Activated naive CD8-positive, alpha-beta T cell treated with anti-CD3 and anti-CD28 coated beads, Interleukin-2, amount 10 ng/mL, durations not matched to agents 7 days and 5 days (primary cell): ENCODE measurements at regions not wholly inside any gene's neighbourhood (a gene's known extent, or its start where the extent isn't known, plus 50 kb on each side); places are given as distances from the start of the nearest gene placed in this dataset.
"Not testable (repeated sequence)": the region's sequence is repeated elsewhere in the genome, so short reads cannot be mapped to it uniquely, and the experiment has no call there.

Experiments
- ATAC-seq: fragments of 150-1000 bp; cut with Tn5 transposase; one replicate; pipeline ENCODE4 v1.10.0; 2021; ENCODE audit warnings: low read depth, moderate library complexity
- POLR2A ChIA-PET: fragments of 350-600 bp; sonication (Branson Sonifier 250); formaldehyde crosslinking; loops from one replicate; lab custom pipeline; 2021; ENCODE audit warnings: antibody characterized with exemption; lab: Charles Lee
- DNase-seq: peaks from one replicate; pipeline ENCODE4 v3.0.0; 2021
- H3K27ac Mint-ChIP-seq: one replicate; pipeline ENCODE4 v1.8.0; 2022; ENCODE audit warnings: mild to moderate bottlenecking, mixed read lengths
- H3K27me3 Mint-ChIP-seq: one replicate; pipeline ENCODE4 v1.8.0; 2022; ENCODE audit warnings: mild to moderate bottlenecking, moderate library complexity, mixed read lengths
- H3K36me3 Mint-ChIP-seq: one replicate; pipeline ENCODE4 v1.8.0; 2021; ENCODE audit warnings: mild to moderate bottlenecking, mixed read lengths
- H3K4me1 Mint-ChIP-seq: one replicate; pipeline ENCODE4 v1.8.0; 2021; ENCODE audit warnings: mixed read lengths
- H3K4me3 Mint-ChIP-seq: one replicate; pipeline ENCODE4 v1.8.0; 2022; ENCODE audit warnings: mild to moderate bottlenecking, moderate library complexity, mixed read lengths
- H3K9me3 Mint-ChIP-seq: one replicate; pipeline ENCODE4 v1.8.0; 2021; ENCODE audit warnings: mixed read lengths

DNA sequence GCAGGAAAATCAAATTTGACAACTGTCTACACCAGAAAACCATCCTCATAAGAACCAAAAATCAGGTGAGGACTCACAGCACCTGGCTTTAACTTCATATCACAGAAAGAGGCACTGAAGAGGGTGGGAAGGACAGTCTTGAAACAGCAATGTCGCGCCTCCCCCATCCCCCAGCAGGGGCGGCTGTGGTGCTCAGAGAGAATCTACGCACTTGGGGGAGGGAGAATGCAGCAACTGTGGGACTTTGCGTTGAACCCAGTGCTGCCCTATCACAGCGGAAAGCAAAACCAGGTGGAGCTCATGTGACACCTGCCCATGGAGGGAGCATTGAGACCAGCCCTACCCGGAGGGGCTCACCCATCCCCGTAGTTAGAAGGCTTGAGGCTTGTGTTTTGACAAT is 191.8 kb downstream of the MSX2 start:
- Mint-ChIP-seq H3K4me1 (peaks cover 2% of the 10 kb centered on the region), H3K27me3 (no peaks in the 10 kb centered on the region), H3K36me3 (no peaks in the 10 kb centered on the region), H3K9me3 (no peaks in the 10 kb centered on the region), H3K27ac (no peak overlapping the region), H3K4me3 (no peak overlapping the region)
- ATAC-seq (no peak), DNase-seq (no peak)
- POLR2A ChIA-PET: no interaction called here

DNA sequence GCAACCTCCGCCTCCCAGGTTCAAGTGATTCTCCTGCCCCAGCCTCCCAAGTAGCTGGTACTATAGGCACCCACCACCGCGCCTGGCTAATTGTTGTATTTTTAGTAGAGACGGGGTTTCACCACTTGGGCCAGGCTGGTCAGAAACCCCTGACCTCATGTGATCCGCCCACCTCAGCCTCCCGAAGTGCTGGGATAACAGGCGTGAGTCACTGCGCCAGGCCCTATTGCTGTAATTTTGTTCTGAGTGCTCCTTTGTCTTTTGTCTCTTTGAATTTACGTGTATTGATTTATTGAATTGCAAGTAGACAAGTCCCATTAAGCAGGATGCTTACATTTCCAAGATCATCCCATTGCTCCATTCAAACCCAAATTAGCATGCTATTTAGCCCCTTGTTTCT is 186.7 kb downstream of the MSX2 start:
- no peaks in the 10 kb centered on the region for H3K9me3 Mint-ChIP-seq
- POLR2A ChIA-PET: no interaction called here
- no peak for DNase-seq
- ATAC-seq: no peak
- H3K27ac Mint-ChIP-seq: no peak overlapping the region
- H3K36me3 Mint-ChIP-seq: no peaks in the 10 kb centered on the region
- peaks cover 4% of the 10 kb centered on the region for H3K4me1 Mint-ChIP-seq
- no peak overlapping the region for H3K4me3 Mint-ChIP-seq
- H3K27me3 Mint-ChIP-seq: peaks cover 18% of the 10 kb centered on the region

DNA sequence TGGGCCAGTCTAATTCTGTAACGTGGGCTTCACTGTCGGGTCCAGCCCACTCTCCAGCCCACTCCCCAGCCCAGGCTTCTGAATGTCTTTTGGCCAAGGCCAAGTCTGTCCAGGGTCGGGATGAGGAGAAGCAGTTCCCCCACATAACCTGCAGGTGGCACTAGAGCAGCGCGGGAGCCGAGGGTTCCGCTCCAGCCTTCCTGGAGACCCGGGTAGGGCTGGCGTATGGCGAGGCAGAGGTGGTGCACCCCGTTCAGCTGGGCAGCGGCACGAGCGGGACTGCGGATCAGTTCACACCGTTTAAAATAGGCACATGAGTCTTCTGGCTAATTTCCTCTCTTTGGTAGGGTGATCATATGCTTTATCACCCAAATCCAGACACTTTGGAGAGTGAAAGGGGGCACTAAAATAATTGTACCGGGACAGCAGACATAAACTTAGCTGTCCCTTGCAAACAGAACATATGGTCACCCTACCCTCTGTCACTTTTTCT is 185.9 kb downstream of the MSX2 start:
- Mint-ChIP-seq H3K27me3 (peaks cover 20% of the 10 kb centered on the region), H3K27ac (no peak overlapping the region), H3K4me1 (peaks cover 4% of the 10 kb centered on the region), H3K36me3 (no peaks in the 10 kb centered on the region), H3K9me3 (no peaks in the 10 kb centered on the region), H3K4me3 (no peak overlapping the region)
- POLR2A ChIA-PET: no interaction called here
- DNase-seq (peak; percentile 65), ATAC-seq (peak; percentile 84)

DNA sequence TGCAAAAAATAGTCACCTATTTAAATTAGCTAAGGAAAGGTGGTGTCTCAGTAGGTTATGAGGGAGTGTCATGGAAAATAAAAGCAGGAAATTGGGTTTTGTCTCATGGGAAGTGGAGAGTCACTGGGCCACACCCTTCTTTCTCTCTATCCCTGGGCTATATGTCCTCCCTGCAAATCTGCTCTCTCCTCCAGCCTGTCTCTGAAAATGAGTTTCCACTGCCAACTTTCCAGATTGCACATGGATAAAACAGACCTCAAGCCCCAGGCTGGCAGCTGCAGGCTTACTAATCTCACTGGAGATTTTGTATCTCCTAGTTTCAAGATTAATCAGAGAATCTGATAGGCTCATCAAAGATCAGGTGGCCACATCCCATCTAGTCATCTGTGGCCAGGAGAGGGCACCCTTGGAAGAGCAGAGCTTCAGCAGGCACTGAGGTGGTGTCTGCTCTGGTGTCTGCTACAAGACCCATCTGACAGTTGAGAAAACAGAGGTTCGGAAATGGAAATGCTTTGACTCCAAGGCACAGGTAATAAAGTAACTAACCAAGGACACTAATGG is 178.9 kb downstream of the MSX2 start:
- no peak overlapping the region for H3K27ac Mint-ChIP-seq
- H3K4me1 Mint-ChIP-seq: peaks cover 4% of the 10 kb centered on the region
- DNase-seq (no peak), ATAC-seq (no peak)
- no peaks in the 10 kb centered on the region for H3K36me3 Mint-ChIP-seq
- no peak overlapping the region for H3K4me3 Mint-ChIP-seq
- peaks cover 21% of the 10 kb centered on the region for H3K27me3 Mint-ChIP-seq
- no peaks in the 10 kb centered on the region for H3K9me3 Mint-ChIP-seq
- POLR2A ChIA-PET: no interaction called here

DNA sequence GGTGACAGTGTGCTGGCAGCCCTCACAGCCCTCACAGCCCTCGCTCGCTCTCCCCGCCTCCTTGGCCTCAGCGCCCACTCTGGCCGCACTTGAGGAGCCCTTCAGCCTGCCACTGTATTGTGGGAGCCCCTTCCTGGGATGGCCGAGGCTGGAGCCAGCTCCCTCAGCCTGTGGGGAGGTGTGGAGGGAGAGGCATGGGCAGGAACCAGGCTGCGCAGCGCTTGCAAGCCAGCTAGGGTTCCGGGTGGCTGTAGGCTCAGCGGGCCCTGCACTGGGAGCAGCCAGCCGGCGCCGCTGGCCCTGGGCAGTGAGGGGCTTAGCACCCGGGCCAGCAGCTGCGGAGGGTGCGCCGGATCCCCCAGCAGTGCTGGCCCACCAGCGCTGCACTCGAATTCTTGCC is 177.0 kb downstream of the MSX2 start:
- peaks cover 4% of the 10 kb centered on the region for H3K4me1 Mint-ChIP-seq
- no peak for ATAC-seq
- H3K4me3 Mint-ChIP-seq: no peak overlapping the region
- H3K27me3 Mint-ChIP-seq: peaks cover 16% of the 10 kb centered on the region
- no peaks in the 10 kb centered on the region for H3K36me3 Mint-ChIP-seq
- no peaks in the 10 kb centered on the region for H3K9me3 Mint-ChIP-seq
- H3K27ac Mint-ChIP-seq: no peak overlapping the region
- POLR2A ChIA-PET: no interaction called here
- no peak for DNase-seq

DNA sequence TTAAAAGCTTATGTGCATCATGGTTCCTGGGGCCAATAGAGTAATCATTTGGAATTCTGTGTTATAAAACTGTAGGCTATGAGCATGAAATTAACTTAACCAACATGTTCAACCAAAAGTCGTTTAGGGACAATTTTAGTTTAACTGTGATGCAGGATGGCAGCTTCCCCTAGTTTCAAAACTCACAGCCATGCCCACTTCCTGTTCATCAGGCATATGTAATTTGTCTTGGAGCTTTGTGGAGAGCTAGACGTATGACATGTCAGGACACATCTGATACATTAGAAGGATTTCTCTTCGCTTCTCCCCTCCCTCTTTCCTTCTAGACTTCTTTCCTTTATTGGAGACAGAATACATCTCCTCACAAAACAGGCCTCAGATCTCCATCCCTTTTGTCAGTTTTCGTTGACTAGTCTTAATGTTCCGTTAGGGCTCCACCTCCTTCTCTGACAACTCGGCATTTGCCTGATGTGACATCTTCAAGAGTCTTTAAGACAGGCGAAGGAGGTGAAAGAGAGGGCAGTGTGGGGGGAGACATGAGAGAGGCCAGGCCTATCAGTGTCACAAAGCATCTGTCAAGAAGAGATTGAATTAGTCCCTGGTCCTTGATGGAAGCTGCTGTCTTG is 176.0 kb downstream of the MSX2 start:
- H3K9me3 Mint-ChIP-seq: no peaks in the 10 kb centered on the region
- POLR2A ChIA-PET: no interaction called here
- ATAC-seq (no peak), DNase-seq (no peak)
- H3K36me3 Mint-ChIP-seq: no peaks in the 10 kb centered on the region
- H3K4me3 Mint-ChIP-seq: no peak overlapping the region
- H3K27me3 Mint-ChIP-seq: peaks cover 11% of the 10 kb centered on the region
- H3K4me1 Mint-ChIP-seq: peaks cover 4% of the 10 kb centered on the region
- H3K27ac Mint-ChIP-seq: no peak overlapping the region

DNA sequence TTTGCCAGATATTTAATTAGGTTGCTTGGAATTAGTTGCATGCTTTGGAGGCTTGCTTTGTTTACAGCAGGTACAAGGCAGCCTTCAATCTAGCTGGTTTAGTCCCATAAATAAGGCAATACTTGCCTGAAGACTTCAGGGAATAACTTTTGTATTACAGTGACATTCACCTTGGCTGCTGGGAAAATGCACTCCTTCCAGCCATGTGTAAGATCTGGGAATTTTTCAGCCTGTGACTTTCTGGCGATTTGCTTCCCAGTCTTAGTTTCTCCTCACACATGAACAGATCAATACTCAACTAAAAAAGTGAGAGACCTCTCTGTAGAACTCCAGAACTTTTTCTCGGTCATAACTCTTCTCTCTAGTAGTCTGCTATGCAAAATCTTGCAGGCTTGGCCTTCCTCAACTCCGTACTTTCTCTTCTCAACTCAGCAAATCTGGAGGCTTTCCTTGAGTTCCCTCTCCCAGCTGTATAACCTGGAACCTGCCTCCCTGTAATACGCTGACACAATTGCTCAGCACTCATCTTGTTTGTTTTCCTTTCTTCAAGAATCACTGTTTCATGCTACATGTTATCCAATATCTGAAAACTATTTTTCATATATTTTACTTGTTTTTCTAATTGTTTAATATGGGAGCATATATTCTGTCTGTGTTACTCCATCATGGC is 173.0 kb downstream of the MSX2 start:
- Mint-ChIP-seq H3K4me3 (no peak overlapping the region), H3K4me1 (peaks cover 4% of the 10 kb centered on the region), H3K27ac (no peak overlapping the region), H3K36me3 (no peaks in the 10 kb centered on the region), H3K9me3 (peaks cover 1% of the 10 kb centered on the region), H3K27me3 (peaks cover 11% of the 10 kb centered on the region)
- POLR2A ChIA-PET: no interaction called here
- no peak for ATAC-seq
- no peak for DNase-seq

DNA sequence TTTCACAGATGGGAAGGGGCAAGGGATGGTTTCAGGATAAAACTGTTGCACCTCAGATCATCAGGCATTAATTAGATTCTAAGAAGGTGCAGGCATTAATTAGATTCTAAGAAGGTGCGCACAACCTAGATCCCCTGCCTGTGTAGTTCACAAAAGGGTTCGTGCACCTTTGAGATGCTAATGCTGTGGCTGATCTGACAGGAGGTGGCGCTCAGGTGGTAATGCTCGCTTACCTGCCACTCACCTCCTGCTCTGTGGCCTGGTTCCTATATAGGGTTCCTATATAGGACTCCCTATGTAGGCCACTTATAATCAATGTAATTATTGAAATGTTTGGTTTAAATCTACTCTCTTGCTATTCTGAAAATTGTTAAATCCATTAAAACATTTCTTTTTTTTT is 171.0 kb downstream of the MSX2 start:
- ATAC-seq (no peak), DNase-seq (no peak)
- Mint-ChIP-seq H3K36me3 (no peaks in the 10 kb centered on the region), H3K9me3 (peaks cover 1% of the 10 kb centered on the region), H3K27ac (no peak overlapping the region), H3K4me3 (no peak overlapping the region), H3K4me1 (peaks cover 3% of the 10 kb centered on the region), H3K27me3 (peaks cover 11% of the 10 kb centered on the region)
- POLR2A ChIA-PET: no interaction called here

DNA sequence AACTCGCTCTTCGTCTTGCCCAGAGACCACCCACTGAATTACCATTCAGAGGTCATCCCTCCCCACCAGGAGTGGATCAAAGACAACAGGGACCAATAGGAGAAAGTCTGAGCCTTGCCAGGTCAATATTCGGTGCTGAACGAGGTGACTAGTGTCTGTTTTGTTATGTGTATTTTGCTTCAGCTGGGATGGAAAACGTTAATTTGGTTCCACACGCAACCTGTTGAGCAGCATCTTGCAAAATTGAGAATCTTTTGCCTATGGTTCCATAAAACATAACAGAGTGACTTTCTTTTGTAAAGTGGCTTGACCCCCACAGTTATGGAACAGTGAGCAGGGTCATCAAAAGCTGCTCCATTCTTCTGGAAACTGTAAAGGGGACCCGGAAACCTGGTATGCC is 168.4 kb downstream of the MSX2 start:
- peaks cover 6% of the 10 kb centered on the region for H3K27me3 Mint-ChIP-seq
- POLR2A ChIA-PET: no interaction called here
- ATAC-seq (no peak), DNase-seq (no peak)
- H3K36me3 Mint-ChIP-seq: no peaks in the 10 kb centered on the region
- H3K4me3 Mint-ChIP-seq: no peak overlapping the region
- no peak overlapping the region for H3K27ac Mint-ChIP-seq
- peaks cover 1% of the 10 kb centered on the region for H3K9me3 Mint-ChIP-seq
- no peaks in the 10 kb centered on the region for H3K4me1 Mint-ChIP-seq

DNA sequence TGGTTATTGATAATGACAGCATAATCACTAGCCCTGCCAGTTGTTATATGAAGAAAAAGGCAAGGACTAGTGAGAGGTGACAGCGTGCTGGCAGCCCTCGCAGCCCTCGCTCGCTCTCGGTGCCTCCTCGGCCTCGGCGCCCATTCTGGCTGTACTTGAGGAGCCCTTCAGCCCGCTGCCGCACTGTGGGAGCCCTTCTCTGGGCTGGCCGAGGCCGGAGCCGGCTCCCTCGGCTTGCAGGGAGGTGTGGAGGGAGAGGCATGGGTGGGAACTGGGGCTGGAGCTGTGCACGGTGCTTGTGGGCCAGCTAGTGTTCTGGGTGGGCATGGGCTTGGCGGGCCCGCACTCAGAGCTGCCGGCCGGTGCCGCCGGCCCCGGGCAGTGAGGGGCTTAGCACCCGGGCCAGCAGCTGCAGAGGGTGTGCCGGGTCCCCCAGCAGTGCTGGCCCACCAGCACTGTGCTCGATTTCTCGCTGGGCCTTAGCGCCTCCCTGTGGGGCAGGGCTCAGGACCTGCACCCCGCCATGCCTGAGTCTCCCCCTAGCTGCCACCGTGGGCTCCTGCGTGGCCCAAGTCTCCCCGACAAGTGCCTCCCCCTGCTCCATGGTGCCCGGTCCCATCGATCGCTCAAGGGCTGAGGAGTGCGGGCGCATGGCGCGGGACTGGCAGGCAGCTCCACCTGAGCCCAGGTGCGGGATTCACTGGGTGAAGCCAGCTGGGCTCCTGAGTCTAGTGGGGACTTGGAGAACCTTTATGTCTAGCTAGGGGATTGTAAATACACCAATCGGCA is 156.2 kb downstream of the MSX2 start:
- H3K27ac Mint-ChIP-seq, H3K36me3 Mint-ChIP-seq, H3K4me1 Mint-ChIP-seq, H3K4me3 Mint-ChIP-seq, H3K9me3 Mint-ChIP-seq, ATAC-seq, DNase-seq, POLR2A ChIA-PET, H3K27me3 Mint-ChIP-seq: not testable (repeated sequence)

DNA sequence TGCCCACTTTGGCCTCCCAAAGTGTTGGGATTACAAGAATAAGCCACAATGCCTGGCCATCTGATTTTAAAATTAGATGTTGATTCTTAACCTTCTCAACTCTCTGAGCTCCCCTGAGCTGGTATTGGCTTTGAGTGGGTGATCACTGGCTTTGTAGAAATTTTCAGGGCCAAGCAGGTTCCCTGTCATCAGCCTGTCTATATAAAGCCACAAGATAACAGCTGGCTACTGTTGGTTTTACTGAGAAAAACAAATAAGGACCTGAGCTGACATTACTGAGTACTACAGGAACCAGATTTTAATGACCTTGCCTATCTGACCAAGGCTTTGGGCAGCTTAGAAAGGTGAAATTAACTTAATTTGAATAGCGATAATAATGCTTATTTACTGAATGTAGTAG is 153.6 kb downstream of the MSX2 start:
- H3K9me3 Mint-ChIP-seq: no peaks in the 10 kb centered on the region
- no peak for ATAC-seq
- no peak overlapping the region for H3K4me3 Mint-ChIP-seq
- no peak for DNase-seq
- no peak overlapping the region for H3K27ac Mint-ChIP-seq
- peaks cover 2% of the 10 kb centered on the region for H3K27me3 Mint-ChIP-seq
- POLR2A ChIA-PET: no interaction called here
- no peaks in the 10 kb centered on the region for H3K36me3 Mint-ChIP-seq
- no peaks in the 10 kb centered on the region for H3K4me1 Mint-ChIP-seq

DNA sequence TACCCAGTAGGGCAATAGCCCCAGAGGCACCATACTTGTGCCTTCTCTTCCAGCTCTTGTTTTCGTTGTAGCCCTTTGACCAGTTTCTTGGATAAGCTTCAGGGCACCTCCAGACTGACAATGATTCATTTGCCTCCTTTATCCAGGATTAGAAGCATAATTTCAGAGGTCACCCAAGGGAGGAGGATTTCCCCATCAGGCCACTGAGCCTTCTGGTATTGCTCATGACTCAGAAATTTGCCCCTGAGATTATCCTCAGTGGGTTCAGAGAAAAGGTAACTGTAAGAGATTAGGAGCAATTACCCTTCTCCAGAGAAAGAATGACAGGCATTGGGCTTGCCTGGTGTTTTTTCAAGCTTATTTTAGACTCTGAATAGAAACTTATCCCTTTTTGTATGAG is 147.9 kb downstream of the MSX2 start:
- no peak for DNase-seq
- Mint-ChIP-seq H3K4me1 (no peaks in the 10 kb centered on the region), H3K9me3 (peaks cover 2% of the 10 kb centered on the region), H3K4me3 (no peak overlapping the region), H3K27ac (no peak overlapping the region), H3K36me3 (no peaks in the 10 kb centered on the region), H3K27me3 (peaks cover 2% of the 10 kb centered on the region)
- ATAC-seq: no peak
- POLR2A ChIA-PET: no interaction called here

DNA sequence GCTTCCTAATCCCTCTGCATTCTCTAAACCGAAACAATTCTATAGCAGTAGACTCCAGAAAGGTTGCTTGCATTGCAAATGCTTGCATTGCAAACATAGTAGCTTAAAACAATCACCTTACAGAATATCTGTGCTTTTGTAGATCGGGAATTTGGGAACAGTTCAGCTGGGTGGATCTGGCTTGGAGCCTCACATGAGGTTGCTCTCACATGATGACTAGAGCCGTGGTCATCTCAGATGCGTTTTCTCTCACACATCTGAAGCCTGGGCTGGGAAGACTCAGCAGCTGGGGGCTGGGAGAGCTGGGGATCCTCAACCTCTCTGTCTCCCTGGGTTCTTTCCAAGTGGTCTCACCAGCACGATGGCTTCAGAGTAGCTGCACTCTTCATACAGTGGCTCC is 127.8 kb downstream of the MSX2 start:
- Mint-ChIP-seq H3K36me3 (no peaks in the 10 kb centered on the region), H3K9me3 (no peaks in the 10 kb centered on the region), H3K27me3 (peaks cover 2% of the 10 kb centered on the region), H3K4me1 (no peaks in the 10 kb centered on the region), H3K27ac (no peak overlapping the region), H3K4me3 (no peak overlapping the region)
- POLR2A ChIA-PET: no interaction called here
- no peak for ATAC-seq
- DNase-seq: no peak
